Frontal cortex (tissue), 3 donors: ENCODE measurements at regions not wholly inside any gene's neighbourhood (a gene's known extent, or its start where the extent isn't known, plus 50 kb on each side); places are given as distances from the start of the nearest gene placed in this dataset.

ENCODE experiments used
- DNase-seq, 2 donors: peaks; one replicate each; pipeline ENCODE4 v3.0.0; 2012; ENCODE audit warnings: low spot score in 2 of 2
- FAIRE-seq: peaks from 2 replicates; lab custom pipeline; 2012; peaks lifted over from hg19 to GRCh38; lab: Jason Lieb, UNC
- donor health status: control.
- donor health status: control.
- donor health status: control.

GRCh38 chr15:97592778-97593177, 367.7 kb upstream of the ARRDC4 start:
- FAIRE-seq, result no peak
- no peak for DNase-seq

DNA sequence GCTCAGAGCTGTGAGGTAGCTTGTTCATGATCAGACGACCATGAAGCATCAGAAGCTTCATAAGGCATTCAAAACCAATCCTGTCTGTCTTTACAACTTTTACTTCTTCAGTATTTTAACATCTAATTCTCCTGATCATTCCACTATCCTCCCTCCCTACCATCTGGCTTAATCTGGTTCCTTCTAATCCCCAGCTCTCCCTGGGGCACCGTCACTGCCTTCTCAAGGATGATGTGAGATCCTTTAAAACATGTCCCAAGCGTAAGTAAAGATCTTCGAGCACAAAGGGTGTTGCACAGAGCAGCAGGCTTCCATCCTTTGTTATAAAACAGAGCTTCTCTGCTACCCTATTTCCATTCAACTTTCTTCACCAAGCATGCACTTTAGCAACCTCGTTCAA, 362.7 kb upstream of the ARRDC4 start:
- DNase-seq (no peak), FAIRE-seq (no peak)

DNA sequence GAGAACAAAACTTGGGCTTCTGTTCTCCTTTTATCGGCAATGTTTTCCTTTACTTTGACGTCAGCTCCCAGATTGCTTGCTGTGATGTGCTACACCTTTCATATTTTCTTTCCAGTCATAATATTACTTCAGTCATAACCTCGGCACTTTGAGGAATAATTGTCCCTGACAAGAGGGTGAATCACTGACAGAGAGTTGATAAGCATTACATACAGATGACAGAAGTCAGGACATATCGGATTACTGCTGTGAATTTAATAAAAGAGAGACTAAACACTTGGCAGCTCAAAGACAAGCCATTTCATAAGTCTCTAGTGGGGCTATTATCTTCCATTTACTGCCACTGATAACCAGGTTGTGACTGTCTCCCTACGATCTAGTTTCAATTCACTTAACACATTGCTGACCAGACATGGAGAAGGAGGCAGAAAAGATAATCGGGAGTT, 362.1 kb upstream of the ARRDC4 start:
- FAIRE-seq, result no peak
- no peak for DNase-seq

DNA sequence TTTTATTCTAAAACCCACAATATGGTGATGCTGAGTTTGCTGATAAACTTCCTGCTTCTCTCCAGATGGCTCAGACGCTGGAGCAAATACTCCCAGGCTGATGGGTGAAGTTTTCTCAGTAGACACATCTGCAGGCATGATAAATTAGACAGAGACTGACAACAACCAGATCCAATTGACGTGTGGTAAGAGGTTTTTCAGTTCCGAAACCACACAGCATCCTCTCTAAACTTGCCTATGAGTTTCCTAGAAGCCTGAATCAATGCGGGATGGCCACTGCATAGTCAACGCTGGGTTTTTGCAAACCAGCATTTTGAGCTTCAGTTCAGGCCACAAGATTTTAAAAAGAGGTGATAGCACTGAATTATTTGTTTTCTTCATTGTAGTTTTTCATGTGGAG, 360.3 kb upstream of the ARRDC4 start:
- FAIRE-seq, result no peak
- DNase-seq, result no peak

GRCh38 chr15:97604677-97605076, 355.8 kb upstream of the ARRDC4 start:
- FAIRE-seq (no peak), DNase-seq (no peak)

- DNase-seq (no peak), FAIRE-seq (no peak)
Measured at GRCh38 chr15:97615114-97615513, 345.4 kb upstream of the ARRDC4 start.

DNA sequence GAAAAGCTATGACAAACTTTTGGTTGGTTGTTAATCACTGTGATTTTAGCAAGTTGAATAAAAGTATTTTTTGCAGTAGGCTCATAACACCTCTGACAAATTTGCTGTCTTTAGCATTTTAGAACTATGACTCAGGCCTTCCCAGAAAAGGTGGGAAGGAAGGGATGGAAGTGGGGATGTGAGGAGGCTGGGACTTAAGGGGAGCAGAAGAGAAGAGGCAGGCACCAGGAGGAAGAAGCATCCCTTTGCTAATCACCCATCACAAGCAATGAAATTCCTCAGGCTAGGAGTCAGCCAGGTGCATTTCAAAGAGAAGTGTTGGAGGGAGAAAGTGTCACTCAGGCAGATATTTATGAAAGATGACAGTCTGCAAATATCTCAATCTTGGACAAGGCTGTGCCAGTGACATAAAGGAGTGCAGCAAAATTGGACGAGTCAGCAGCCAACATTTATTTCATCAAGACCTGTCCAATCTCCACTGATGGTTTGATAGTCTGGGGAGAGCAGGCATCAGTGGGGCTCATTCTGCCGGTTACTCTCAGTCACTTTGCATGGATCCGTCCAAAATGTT, 337.3 kb upstream of the ARRDC4 start:
- no peak for FAIRE-seq
- DNase-seq, result no peak

DNA sequence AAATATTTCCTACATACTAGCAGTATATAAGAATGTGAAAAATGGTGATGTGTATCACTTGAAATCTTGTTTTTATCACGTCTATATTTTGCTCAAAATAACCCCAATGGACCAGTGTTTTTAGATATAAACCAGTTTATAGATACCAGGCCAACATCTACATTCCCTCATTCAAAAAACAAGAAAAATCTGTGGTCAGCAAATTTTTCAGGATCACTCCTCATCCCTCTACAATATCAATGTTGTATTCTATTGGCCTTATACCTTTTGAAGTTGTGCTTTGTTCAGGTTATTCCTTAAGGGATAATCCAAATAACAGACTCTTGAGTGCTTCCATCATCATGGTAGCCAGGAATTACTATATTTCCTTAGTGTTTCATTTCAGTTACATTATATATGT, 332.9 kb upstream of the ARRDC4 start:
- FAIRE-seq (no peak), DNase-seq (no peak)

- DNase-seq (no peak), FAIRE-seq (no peak)
Measured at GRCh38 chr15:97645758-97646157, 314.7 kb upstream of the ARRDC4 start.

DNA sequence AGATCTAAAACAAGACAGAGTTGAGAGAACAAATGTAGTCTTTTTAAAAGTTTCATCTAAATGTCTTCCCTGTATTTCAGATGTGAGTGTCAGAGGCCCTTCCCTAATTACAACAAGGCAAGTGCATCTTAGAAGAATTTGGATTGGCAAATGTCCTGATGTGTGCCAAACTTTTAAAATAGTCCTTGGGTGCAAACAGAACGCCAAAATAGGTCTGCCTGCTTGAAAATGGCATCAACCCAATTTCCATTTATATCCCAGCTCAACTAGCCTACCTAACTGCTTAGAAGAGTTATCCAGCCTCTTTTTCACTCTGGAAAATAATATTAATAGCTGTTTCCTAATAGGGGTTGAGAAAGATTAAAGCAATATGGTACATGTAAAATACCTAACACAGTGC, 311.8 kb upstream of the ARRDC4 start:
- no peak for FAIRE-seq
- DNase-seq, result no peak

- FAIRE-seq, result no peak
- no peak for DNase-seq
Measured at GRCh38 chr15:97652041-97652440, 308.5 kb upstream of the ARRDC4 start.

DNA sequence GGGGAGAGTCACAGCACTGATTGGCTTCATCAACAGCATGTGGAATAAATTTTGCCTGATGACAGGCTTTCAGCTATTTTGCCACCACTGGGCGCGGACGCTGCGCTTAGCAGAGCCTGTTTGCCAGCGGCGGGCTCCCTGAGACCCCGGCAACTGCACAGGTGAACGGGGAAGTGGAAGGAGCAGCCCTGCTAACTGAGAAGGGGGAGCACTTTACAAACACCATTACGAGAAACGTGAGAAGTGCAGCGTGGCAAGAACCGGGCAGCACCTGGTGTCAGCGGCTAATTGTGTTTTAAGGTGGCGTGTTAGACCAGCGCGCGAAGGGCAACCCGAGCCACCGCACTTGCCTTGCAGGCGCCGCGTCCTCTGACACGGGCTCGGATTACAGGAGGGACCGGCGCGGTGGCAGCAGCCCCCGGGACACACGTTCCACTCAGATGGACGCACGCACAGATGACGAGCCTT, 307.8 kb upstream of the ARRDC4 start:
- no peak for FAIRE-seq
- peak in 1 of 2 donors; percentile 7 for DNase-seq

GRCh38 chr15:97653896-97654295, 306.6 kb upstream of the ARRDC4 start:
- FAIRE-seq (no peak), DNase-seq (no peak)

DNA sequence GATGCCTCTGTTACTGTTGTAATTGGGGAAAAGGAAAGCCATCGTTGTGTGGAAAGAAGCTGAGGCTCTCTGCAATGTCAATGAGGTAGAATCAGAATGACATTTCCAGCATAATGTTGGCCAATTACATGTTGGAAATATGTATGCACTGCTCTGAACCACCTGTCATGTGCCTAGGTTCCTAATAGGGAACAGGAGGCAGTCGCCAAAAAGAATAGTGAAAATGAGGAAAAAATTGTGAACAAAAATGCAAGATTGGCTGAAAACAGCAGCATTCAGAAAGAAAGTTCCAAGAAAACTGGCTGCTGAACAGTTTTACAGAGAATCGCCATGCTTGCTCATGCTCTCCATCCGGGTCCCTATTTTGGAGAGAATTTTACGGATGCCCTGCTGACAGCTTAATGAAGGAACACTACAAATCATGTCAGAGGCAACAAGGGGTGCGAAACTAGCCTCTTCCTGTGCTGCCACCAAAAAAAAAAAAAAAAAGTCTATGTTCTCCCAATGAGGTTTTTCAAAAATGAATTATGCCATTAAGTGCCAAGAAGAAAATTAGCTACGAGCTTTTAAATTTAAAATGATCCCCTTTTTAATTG, 305.9 kb upstream of the ARRDC4 start:
- DNase-seq, result no peak
- FAIRE-seq, result no peak

DNA sequence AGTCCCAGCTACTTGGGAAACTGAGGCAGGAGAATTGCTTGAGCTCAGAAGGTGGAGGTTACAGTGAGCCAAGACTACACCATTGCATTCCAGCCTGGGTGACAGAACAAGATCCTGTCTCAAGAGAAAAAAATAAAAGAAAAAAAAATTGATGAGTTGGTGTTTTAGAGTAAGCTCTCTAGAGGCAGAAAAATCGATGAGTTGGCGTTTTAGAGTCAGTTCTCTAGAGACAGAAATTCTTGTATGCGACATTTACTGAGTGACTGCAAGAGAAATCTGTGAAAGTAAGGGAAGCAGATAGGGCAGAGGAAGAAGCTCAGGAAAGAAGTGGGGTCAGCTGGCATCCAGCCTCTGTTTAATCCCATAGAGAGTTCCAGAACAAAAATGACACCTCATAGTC, 298.7 kb upstream of the ARRDC4 start:
- FAIRE-seq (no peak), DNase-seq (no peak)

DNA sequence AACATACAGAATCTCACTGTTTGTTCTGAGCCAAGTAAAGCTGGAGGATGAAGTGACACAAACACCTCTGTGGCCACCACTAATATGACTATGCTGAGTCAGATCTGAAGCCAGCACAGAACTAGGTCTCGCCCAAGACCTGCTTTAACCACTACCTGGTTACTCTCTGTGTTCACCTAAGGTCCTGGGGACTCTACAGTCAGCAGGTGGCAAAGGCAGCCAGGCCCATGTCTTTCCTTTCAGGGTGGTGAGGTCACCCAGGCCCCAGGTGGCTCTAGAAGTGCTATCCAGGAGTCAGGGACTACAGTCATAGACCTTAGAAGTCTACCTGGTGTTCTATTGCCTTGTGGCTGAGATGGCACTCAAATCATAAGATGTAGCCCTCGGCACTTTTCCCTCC, 287.9 kb upstream of the ARRDC4 start:
- FAIRE-seq, result no peak
- DNase-seq, result no peak

GRCh38 chr15:97678656-97679055, 281.8 kb upstream of the ARRDC4 start:
- DNase-seq (no peak), FAIRE-seq (no peak)

DNA sequence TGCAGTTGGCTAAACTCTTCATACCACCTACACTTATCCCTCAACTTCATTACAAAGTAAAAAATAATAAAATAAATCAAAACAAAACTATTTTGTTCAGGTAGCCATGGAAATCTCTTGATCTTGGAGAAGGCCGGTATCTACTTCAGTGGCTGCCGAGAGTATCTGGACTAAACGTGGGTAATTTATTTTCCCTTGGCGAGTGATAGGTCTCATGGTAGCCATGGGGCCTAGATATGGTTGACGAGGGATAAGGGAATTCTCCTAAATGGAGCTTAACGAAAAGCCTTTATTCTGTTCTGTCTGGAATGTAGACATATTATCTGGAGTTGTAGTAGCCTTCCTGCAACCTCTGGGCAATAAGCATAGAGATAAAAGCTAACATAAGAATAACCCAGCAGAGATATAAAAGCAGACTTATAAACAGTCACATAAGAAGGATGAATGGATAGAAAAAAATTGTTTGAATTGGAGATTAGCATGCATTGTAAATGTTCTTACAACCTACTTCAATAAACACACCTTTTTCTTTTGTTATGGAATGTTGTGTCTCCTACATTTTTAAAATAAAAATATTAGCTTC, 281.3 kb upstream of the ARRDC4 start:
- DNase-seq, result no peak
- no peak for FAIRE-seq

DNA sequence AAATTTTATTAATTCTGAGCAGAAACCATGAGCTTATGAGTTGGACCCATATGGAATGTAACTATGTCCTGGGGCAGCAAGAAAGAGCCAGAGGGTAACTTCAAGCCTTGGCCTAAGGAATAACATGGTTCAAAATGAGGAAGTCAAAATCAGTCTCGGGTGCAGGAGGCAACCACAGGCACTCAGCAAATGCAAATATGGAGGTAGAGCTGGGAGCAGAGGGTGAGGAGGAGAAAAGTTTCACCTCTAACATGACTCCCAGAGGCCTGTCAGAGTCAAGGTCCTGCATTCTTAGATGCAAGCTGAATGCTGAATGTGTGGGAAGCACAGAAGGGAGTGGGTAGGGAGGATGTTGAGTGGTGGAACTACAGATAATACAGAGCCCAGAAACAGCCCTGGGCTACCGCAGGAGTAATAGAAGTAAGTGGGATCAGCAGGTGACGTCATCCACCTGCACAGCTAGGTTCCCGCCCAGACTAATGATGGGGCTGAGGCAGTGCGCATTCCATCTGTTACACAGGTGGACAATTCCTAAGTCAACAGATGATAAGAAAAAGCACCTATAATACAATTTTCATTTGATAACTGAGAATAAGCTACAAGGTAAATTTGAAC, 279.8 kb upstream of the ARRDC4 start:
- DNase-seq (no peak), FAIRE-seq (no peak)

GRCh38 chr15:97683831-97684230, 276.7 kb upstream of the ARRDC4 start:
- FAIRE-seq, result no peak
- no peak for DNase-seq

GRCh38 chr15:97684249-97684648, 276.3 kb upstream of the ARRDC4 start:
- no peak for DNase-seq
- no peak for FAIRE-seq
